GM23338 (cell line): ENCODE measurements at regions not wholly inside any gene's neighbourhood (a gene's known extent, or its start where the extent isn't known, plus 50 kb on each side); places are given as distances from the start of the nearest gene placed in this dataset.
A peak's percentile ranks its signal among the peaks of the same experiment; 100 is the strongest.

ENCODE experiments used
- ATAC-seq: fragments of 200-7000 bp; cut with Tn5 transposase; 3 replicates; pipeline ENCODE4 v1.9.1; 2020
- DNase-seq: peaks from one replicate; pipeline ENCODE4 v3.0.0-alpha.2; 2015; ENCODE audit warnings: low spot score
- H2AFZ ChIP-seq: fragments of 200-600 bp; sonication (generic); 2 replicates; pipeline ENCODE4 v1.8.0; 2016; ENCODE audit warnings: antibody characterized with exemption, mild to moderate bottlenecking, moderate library complexity
- H3F3A ChIP-seq: fragments of 200-600 bp; sonication (generic); replicated peaks from 2 replicates; pipeline ENCODE4 v1.8.0; 2017; ENCODE audit warnings: antibody characterized with exemption, mixed run types, low read depth
- H3K27ac ChIP-seq: fragments of 200-600 bp; sonication (generic); 2 replicates; pipeline ENCODE4 v1.6.1; 2016; ENCODE audit warnings: low read depth
- H3K27me3 ChIP-seq: fragments of 200-600 bp; sonication (generic); 2 replicates; pipeline ENCODE4 v1.8.0; 2016; ENCODE audit warnings: mild to moderate bottlenecking, mixed run types, moderate library complexity; ENCODE audit not compliant: insufficient read depth
- H3K36me3 ChIP-seq: fragments of 200-600 bp; sonication (generic); 2 replicates; pipeline ENCODE4 v1.8.0; 2016; ENCODE audit warnings: mild to moderate bottlenecking; ENCODE audit not compliant: insufficient read depth
- H3K4me1 ChIP-seq: fragments of 200-600 bp; sonication (generic); 2 replicates; pipeline ENCODE4 v1.8.0; 2016; ENCODE audit warnings: mild to moderate bottlenecking, moderate library complexity; ENCODE audit not compliant: insufficient read depth
- H3K4me2 ChIP-seq: fragments of 200-600 bp; sonication (generic); 2 replicates; pipeline ENCODE4 v1.7.1; 2017; ENCODE audit warnings: mixed run types
- H3K4me3 ChIP-seq: fragments of 200-600 bp; sonication (generic); 2 replicates; pipeline ENCODE4 v1.6.1; 2016; ENCODE audit warnings: mixed run types
- H3K79me2 ChIP-seq: fragments of 200-600 bp; sonication (generic); replicated peaks from 2 replicates; pipeline ENCODE4 v1.8.0; 2017; ENCODE audit warnings: mild to moderate bottlenecking; ENCODE audit not compliant: insufficient read depth
- H3K9me2 ChIP-seq: fragments of 200-600 bp; sonication (generic); 2 replicates; pipeline ENCODE4 v1.8.0; 2017; ENCODE audit not compliant: insufficient read depth
- H4K20me1 ChIP-seq: fragments of 200-600 bp; sonication (generic); replicated peaks from 2 replicates; pipeline ENCODE4 v1.8.0; 2017; ENCODE audit warnings: mild to moderate bottlenecking; ENCODE audit not compliant: insufficient read depth
- H3K27ac Mint-ChIP-seq: 2 replicates; pipeline ENCODE4 v1.8.0; 2020; ENCODE audit warnings: inconsistent platforms, mild to moderate bottlenecking, moderate library complexity, mixed read lengths
- H3K27me3 Mint-ChIP-seq: 3 replicates; pipeline ENCODE4 v1.8.0; 2022; ENCODE audit warnings: low read depth, mild to moderate bottlenecking, moderate library complexity, mixed read lengths, inconsistent platforms; ENCODE audit not compliant: insufficient read depth, poor library complexity
- H3K36me3 Mint-ChIP-seq: 3 replicates; pipeline ENCODE4 v1.8.0; 2021; ENCODE audit warnings: low read depth, mild to moderate bottlenecking, inconsistent platforms, moderate library complexity, mixed read lengths
- H3K4me1 Mint-ChIP-seq: 3 replicates; pipeline ENCODE4 v1.8.0; 2020; ENCODE audit warnings: mild to moderate bottlenecking, inconsistent platforms, mixed read lengths
- H3K4me3 Mint-ChIP-seq: 3 replicates; pipeline ENCODE4 v1.8.0; 2021; ENCODE audit warnings: moderate library complexity, mild to moderate bottlenecking, inconsistent platforms, mixed read lengths
- H3K9me3 Mint-ChIP-seq: 3 replicates; pipeline ENCODE4 v1.8.0; 2020; ENCODE audit warnings: moderate library complexity, mild to moderate bottlenecking, inconsistent platforms, mixed read lengths
- CREB1 ChIP-seq: fragments of 250-450 bp; sonication (Bioruptor Pico); IDR thresholded peaks from 2 replicates; pipeline ENCODE4 v1.5.0; 2020; ENCODE audit warnings: low read depth, mild to moderate bottlenecking, moderate library complexity
- EZH2phosphoT487 ChIP-seq: fragments of 200-600 bp; sonication (generic); IDR thresholded peaks from one replicate; pipeline ENCODE4 v1.8.1; 2018; ENCODE audit warnings: antibody characterized with exemption; ENCODE audit not compliant: unreplicated experiment
- POLR2AphosphoS5 ChIP-seq: IDR thresholded peaks from 2 replicates; pipeline ENCODE4 v1.6.1; 2016; ENCODE audit warnings: antibody characterized with exemption, low read depth
- TF ChIP-seq, protein P1 (sequence below), 2 experiments: fragments of 200-600 bp in 1 of 2; sonication (generic) in 1 of 2; conservative IDR thresholded peaks; 2 replicates each; pipeline versions ENCODE4 v1.5.1 to v1.6.1; 2016 to 2017; ENCODE audit warnings: antibody characterized with exemption in 2 of 2, low read depth in 2 of 2, mild to moderate bottlenecking in 2 of 2, moderate library complexity in 1 of 2
- TF ChIP-seq, protein P2 (sequence below): IDR thresholded peaks from one replicate; pipeline ENCODE4 v1.6.1; 2018; ENCODE audit warnings: antibody characterized with exemption; ENCODE audit not compliant: unreplicated experiment

DNA sequence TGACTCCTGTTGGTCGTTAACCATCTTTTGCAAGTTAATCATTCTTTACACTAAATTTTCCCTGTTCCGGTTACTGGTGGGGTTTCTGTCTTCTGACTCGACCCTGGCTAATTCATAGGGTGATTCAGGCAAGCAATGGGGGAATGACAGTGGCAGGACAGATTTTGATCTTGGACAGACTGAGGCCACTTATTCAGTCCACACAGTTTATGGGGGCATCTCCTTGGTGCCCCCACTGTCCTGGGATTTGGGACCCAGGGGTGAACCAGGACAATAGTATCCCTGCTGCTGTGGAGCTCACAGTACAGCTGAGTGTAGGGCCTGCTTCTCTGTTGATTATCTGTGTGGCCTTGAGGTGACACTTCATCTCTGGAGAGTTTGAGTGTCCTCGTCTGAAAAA lies 540.4 kb downstream of the MATN1 start:
- Histone ChIP-seq H4K20me1 (no peaks in the 10 kb centered on the region), H3K27me3 (no peaks in the 10 kb centered on the region), H3K36me3 (no peaks in the 10 kb centered on the region), H3K4me3 (no peak overlapping the region), H3K79me2 (no peaks in the 10 kb centered on the region), H3K9me2 (no peaks in the 10 kb centered on the region), H2AFZ (no peak overlapping the region), H3K4me2 (no peak overlapping the region), H3K27ac (no peak overlapping the region), H3F3A (no peaks in the 10 kb centered on the region), H3K4me1 (no peaks in the 10 kb centered on the region)
- Mint-ChIP-seq H3K9me3 (0 out of 3 replicates have a peak, but pooled peaks cover 2% of the 10 kb centered on the region), H3K27me3 (no peaks in the 10 kb centered on the region), H3K27ac (no peak overlapping the region), H3K36me3 (no peaks in the 10 kb centered on the region), H3K4me1 (no peaks in the 10 kb centered on the region), H3K4me3 (no peak overlapping the region)
- ATAC-seq (no peak), DNase-seq (no peak)
- TF ChIP-seq, protein P1, sequence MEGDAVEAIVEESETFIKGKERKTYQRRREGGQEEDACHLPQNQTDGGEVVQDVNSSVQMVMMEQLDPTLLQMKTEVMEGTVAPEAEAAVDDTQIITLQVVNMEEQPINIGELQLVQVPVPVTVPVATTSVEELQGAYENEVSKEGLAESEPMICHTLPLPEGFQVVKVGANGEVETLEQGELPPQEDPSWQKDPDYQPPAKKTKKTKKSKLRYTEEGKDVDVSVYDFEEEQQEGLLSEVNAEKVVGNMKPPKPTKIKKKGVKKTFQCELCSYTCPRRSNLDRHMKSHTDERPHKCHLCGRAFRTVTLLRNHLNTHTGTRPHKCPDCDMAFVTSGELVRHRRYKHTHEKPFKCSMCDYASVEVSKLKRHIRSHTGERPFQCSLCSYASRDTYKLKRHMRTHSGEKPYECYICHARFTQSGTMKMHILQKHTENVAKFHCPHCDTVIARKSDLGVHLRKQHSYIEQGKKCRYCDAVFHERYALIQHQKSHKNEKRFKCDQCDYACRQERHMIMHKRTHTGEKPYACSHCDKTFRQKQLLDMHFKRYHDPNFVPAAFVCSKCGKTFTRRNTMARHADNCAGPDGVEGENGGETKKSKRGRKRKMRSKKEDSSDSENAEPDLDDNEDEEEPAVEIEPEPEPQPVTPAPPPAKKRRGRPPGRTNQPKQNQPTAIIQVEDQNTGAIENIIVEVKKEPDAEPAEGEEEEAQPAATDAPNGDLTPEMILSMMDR (conservative IDR thresholded peaks at IDR 0.05; ENCODE audit: low read depth in 2 of 2), result no peak
- TF ChIP-seq, protein P2, sequence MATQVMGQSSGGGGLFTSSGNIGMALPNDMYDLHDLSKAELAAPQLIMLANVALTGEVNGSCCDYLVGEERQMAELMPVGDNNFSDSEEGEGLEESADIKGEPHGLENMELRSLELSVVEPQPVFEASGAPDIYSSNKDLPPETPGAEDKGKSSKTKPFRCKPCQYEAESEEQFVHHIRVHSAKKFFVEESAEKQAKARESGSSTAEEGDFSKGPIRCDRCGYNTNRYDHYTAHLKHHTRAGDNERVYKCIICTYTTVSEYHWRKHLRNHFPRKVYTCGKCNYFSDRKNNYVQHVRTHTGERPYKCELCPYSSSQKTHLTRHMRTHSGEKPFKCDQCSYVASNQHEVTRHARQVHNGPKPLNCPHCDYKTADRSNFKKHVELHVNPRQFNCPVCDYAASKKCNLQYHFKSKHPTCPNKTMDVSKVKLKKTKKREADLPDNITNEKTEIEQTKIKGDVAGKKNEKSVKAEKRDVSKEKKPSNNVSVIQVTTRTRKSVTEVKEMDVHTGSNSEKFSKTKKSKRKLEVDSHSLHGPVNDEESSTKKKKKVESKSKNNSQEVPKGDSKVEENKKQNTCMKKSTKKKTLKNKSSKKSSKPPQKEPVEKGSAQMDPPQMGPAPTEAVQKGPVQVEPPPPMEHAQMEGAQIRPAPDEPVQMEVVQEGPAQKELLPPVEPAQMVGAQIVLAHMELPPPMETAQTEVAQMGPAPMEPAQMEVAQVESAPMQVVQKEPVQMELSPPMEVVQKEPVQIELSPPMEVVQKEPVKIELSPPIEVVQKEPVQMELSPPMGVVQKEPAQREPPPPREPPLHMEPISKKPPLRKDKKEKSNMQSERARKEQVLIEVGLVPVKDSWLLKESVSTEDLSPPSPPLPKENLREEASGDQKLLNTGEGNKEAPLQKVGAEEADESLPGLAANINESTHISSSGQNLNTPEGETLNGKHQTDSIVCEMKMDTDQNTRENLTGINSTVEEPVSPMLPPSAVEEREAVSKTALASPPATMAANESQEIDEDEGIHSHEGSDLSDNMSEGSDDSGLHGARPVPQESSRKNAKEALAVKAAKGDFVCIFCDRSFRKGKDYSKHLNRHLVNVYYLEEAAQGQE, result no peak
- TF ChIP-seq POLR2AphosphoS5 (no peak), CREB1 (CRISPR knock-in tag) (no peak)

DNA sequence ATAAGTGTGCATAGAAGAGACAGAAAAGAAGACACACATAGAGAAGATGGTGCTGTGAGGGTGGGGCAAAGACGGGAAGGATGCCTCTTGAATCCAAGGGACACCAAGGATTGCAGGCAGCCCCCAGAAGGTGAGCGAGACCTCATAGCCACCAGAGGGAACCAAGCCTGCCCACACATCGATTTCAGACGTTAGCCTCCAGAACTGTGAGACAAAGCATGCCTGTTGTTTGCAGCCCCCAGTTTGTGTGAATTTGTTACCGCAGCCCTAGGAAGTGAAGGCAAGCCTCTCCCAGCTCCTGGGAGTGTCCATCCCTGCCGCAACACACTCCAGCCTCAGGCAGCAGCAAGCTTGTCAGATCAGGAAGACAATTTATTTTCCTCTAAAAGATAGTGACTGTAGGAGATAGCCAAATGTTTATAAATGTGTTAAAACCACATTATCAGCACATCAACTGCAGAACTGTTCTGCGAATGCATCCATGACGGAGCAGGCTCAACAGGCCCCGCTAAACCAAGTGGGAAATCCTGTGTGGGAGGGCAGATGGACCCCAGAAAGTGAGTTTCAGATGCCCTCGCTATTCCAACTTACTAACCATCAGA lies 543.3 kb downstream of the MATN1 start:
- peak; percentile 11 for DNase-seq
- H3K27me3 Mint-ChIP-seq, result no peaks in the 10 kb centered on the region

More for the DNA sequence above, 543.3 kb downstream of the MATN1 start:
- Histone ChIP-seq H3F3A (no peaks in the 10 kb centered on the region), H3K27ac (no peak overlapping the region), H3K79me2 (no peaks in the 10 kb centered on the region), H3K4me1 (no peaks in the 10 kb centered on the region), H4K20me1 (no peaks in the 10 kb centered on the region), H3K36me3 (no peaks in the 10 kb centered on the region), H3K9me2 (no peaks in the 10 kb centered on the region), H2AFZ (peak overlapping the region; percentile 85; the same call in 1 of the 2 replicates), H3K4me3 (no peak overlapping the region), H3K4me2 (no peak overlapping the region), H3K27me3 (no peaks in the 10 kb centered on the region)
- no peak for TF ChIP-seq EZH2phosphoT487
- TF ChIP-seq CREB1 (CRISPR knock-in tag), result no peak
- TF ChIP-seq, protein P1 (conservative IDR thresholded peaks at IDR 0.05; ENCODE audit: low read depth in 2 of 2), result peak; percentile 18 to 37; a peak in 2 of 4 replicates
- Mint-ChIP-seq H3K36me3 (no peaks in the 10 kb centered on the region), H3K4me3 (no peak overlapping the region), H3K27ac (no peak overlapping the region), H3K9me3 (0 out of 3 replicates have a peak, but pooled peaks cover 2% of the 10 kb centered on the region), H3K4me1 (no peaks in the 10 kb centered on the region)
- peak; percentile 47; the same call in 2 of the 3 replicates for ATAC-seq
